K562 (cell line): ENCODE measurements at regions not wholly inside any gene's neighbourhood (a gene's known extent, or its start where the extent isn't known, plus 50 kb on each side); places are given as distances from the start of the nearest gene placed in this dataset.

Experiments used
- ATAC-seq: fragments of 200-7000 bp; cut with Tn5 transposase; 3 replicates; pipeline ENCODE4 v1.9.1; 2020; ENCODE audit warnings: moderate library complexity
- BruUV-seq: library from RNA; stranded (reverse); fragments of 400-500 nt; replicated peaks from 2 replicates; lab custom pipeline; 2021; lab: Mats Ljungman, UMichigan
- CTCF ChIA-PET: fragments of 300-600 bp; formaldehyde crosslinking; extraction: SDS; loops from one replicate; lab custom pipeline; 2021; ENCODE audit warnings: low intra/inter-chr PET ratio; lab: Yijun Ruan, JAX
- POLR2A ChIA-PET: fragments of 300-600, 350-650 bp; sonication (Branson Sonifier 250); formaldehyde crosslinking; extraction: SDS; loops from one replicate; lab custom pipeline; 2021; ENCODE audit warnings: antibody characterized with exemption, inconsistent platforms; lab: Yijun Ruan, JAX
- DNase-seq, 4 experiments: peaks; one replicate each; pipeline versions ENCODE4 v3.0.0 to v3.0.0-alpha.2; 2011 to 2018; ENCODE audit warnings: low spot score in 3 of 4, mixed read lengths in 3 of 4; ENCODE audit errors: extremely low read depth in 1 of 4
- FAIRE-seq: peaks from 2 replicates; lab custom pipeline; 2011; peaks lifted over from hg19 to GRCh38; lab: Jason Lieb, UNC
- H2AFZ ChIP-seq: 2 replicates; pipeline ENCODE4 v1.6.0; 2011; ENCODE audit warnings: low read depth, low read length, control low read depth, inconsistent platforms
- H3K27ac ChIP-seq: fragments of 200-600 bp; 3 replicates; pipeline ENCODE4 v1.8.0; 2011; ENCODE audit warnings: low read depth, mild to moderate bottlenecking, control low read depth, inconsistent platforms, low read length, moderate library complexity, mixed read lengths; ENCODE audit errors: extremely low read depth
- H3K27me3 ChIP-seq, 2 experiments: fragments of 300-600 bp in 1 of 2; 2 replicates in 1 of 2; 3 replicates in 1 of 2; pipeline versions ENCODE4 v1.6.0 to v1.8.0; 2011; ENCODE audit warnings: inconsistent platforms in 2 of 2, low read length in 2 of 2, mild to moderate bottlenecking in 1 of 2, mixed read lengths in 1 of 2, moderate library complexity in 1 of 2; ENCODE audit not compliant: control insufficient read depth in 2 of 2, insufficient read depth in 2 of 2
- H3K36me3 ChIP-seq: fragments of 300-600 bp; 3 replicates; pipeline ENCODE4 v1.8.0; 2011; ENCODE audit warnings: mild to moderate bottlenecking, low read length, inconsistent platforms; ENCODE audit not compliant: control insufficient read depth, insufficient read depth
- H3K4me1 ChIP-seq, 2 experiments: fragments of 200-600 bp in 1 of 2; replicated peaks in 1 of 2; 2 replicates in 1 of 2; 3 replicates in 1 of 2; pipeline versions ENCODE4 v1.5.1 to v1.8.0; 2011; ENCODE audit warnings: inconsistent platforms in 2 of 2, low read length in 2 of 2, mild to moderate bottlenecking in 1 of 2, mixed read lengths in 1 of 2, moderate library complexity in 1 of 2; ENCODE audit not compliant: control insufficient read depth in 2 of 2, insufficient read depth in 2 of 2
- H3K4me2 ChIP-seq: 2 replicates; pipeline ENCODE4 v1.6.1; 2011; ENCODE audit warnings: low read length, control low read depth, inconsistent platforms, mixed read lengths; ENCODE audit not compliant: insufficient read depth
- H3K4me3 ChIP-seq: fragments of 200-600 bp; sonication (generic), shearing (Covaris generic); 2 replicates; pipeline ENCODE4 v1.5.1; 2016; ENCODE audit warnings: control low read depth, inconsistent platforms
- H3K79me2 ChIP-seq: fragments of 200-600 bp; 3 replicates; pipeline ENCODE4 v1.8.0; 2011; ENCODE audit warnings: low read length, inconsistent platforms; ENCODE audit not compliant: control insufficient read depth, insufficient read depth
- H3K9ac ChIP-seq, 2 experiments: 2 replicates each; pipeline versions ENCODE4 v1.6.0 to v1.6.1; 2011; ENCODE audit warnings: low read depth in 2 of 2, low read length in 2 of 2, control low read depth in 1 of 2, inconsistent platforms in 1 of 2, mild to moderate bottlenecking in 1 of 2, mixed read lengths in 1 of 2; ENCODE audit not compliant: insufficient read depth in 1 of 2
- H3K9me1 ChIP-seq: one replicate; pipeline ENCODE4 v1.6.0; 2011; ENCODE audit warnings: inconsistent platforms, mild to moderate bottlenecking, low read length, moderate library complexity; ENCODE audit not compliant: control insufficient read depth, insufficient read depth
- H3K9me3 ChIP-seq: replicated peaks from 2 replicates; pipeline ENCODE4 v1.5.1; 2011; ENCODE audit warnings: low read depth, low read length, inconsistent platforms; ENCODE audit not compliant: control insufficient read depth, insufficient read depth
- H4K20me1 ChIP-seq: replicated peaks from 2 replicates; pipeline ENCODE4 v1.6.1; 2011; ENCODE audit warnings: low read length, inconsistent platforms, mixed read lengths; ENCODE audit not compliant: control insufficient read depth, insufficient read depth
- BRD9 ChIP-seq: fragments of 450-650 bp; IDR thresholded peaks from 2 replicates; pipeline ENCODE4 v1.6.1; 2018; ENCODE audit warnings: low read depth; ENCODE audit not compliant: partially characterized antibody
- HDAC6 ChIP-seq: IDR thresholded peaks from 2 replicates; pipeline ENCODE4 v1.6.1; 2012; ENCODE audit warnings: low read depth, mild to moderate bottlenecking, control low read depth, inconsistent platforms, low read length, moderate library complexity
- MEF2D ChIP-seq: conservative IDR thresholded peaks from 2 replicates; pipeline ENCODE4 v1.6.1; 2016; ENCODE audit warnings: low read depth, missing genetic modification characterization, missing compliant biosample characterization
- NUFIP1 ChIP-seq: fragments of 450-650 bp; IDR thresholded peaks from 2 replicates; pipeline ENCODE4 v1.6.1; 2018; ENCODE audit not compliant: partially characterized antibody
- SIN3B ChIP-seq: fragments of 450-650 bp; IDR thresholded peaks from 2 replicates; pipeline ENCODE4 v1.6.1; 2017; ENCODE audit warnings: low read depth, mild to moderate bottlenecking, moderate library complexity
- THRB ChIP-seq: fragments of 450-650 bp; formaldehyde crosslinking; conservative IDR thresholded peaks from 2 replicates; pipeline ENCODE4 v1.4.0; 2022; ENCODE audit warnings: mild to moderate bottlenecking, missing genetic modification characterization
- ZNF318 ChIP-seq, 2 experiments: fragments of 450-650 bp; IDR thresholded peaks; 2 replicates each; pipeline ENCODE4 v1.6.1; 2016; ENCODE audit warnings: mild to moderate bottlenecking in 2 of 2, borderline replicate concordance in 1 of 2, low read depth in 1 of 2, moderate library complexity in 1 of 2
- ZZZ3 ChIP-seq: fragments of 450-650 bp; IDR thresholded peaks from 2 replicates; pipeline ENCODE4 v1.6.1; 2016; ENCODE audit warnings: antibody characterized with exemption, mild to moderate bottlenecking, moderate library complexity
- WGBS: fragments of 100-300 bp; shearing (Covaris generic); methylation state at CpG from one replicate; pipeline ENCODE4 v1.1.6; 2016; ENCODE audit warnings: low coverage, mixed read lengths; ENCODE audit not compliant: insufficient coverage; ENCODE audit errors: missing lambda C conversion rate; 5-methylcytosine and 5-hydroxymethylcytosine counted together
- in situ Hi-C: fragments of 300-500 bp; cut with MboI; formaldehyde crosslinking; loops from 4 replicates; pipeline ENCODE4 v1.15.0; 2018; ENCODE audit warnings: inconsistent platforms, mixed read lengths
- intact Hi-C: fragments of 100-400 bp; cut with micrococcal nuclease; formaldehyde crosslinking; loops from 2 replicates; pipeline ENCODE4 v1.14.2; 2022
- TF ChIP-seq, protein P1 (sequence below), 2 experiments: fragments of 450-650 bp; IDR thresholded peaks; 2 replicates each; pipeline ENCODE4 v1.6.1; 2016

GRCh38 chr7:24135003-24135817 is 148.8 kb upstream of the NPY start:
- Histone ChIP-seq H3K4me2 (no peak overlapping the region), H4K20me1 (no peaks in the 10 kb centered on the region), H3K9me1 (no peaks in the 10 kb centered on the region), H3K4me1 (no peaks in the 10 kb centered on the region), H3K4me3 (no peak overlapping the region), H3K9ac (no peak overlapping the region), H3K27ac (no peak overlapping the region), H3K9me3 (no peaks in the 10 kb centered on the region), H3K36me3 (no peaks in the 10 kb centered on the region), H3K27me3 (peaks cover 0 to 4% of the 10 kb centered on the region in 2 experiments; a peak in 2 of 5 replicates), H3K79me2 (no peaks in the 10 kb centered on the region), H2AFZ (no peak overlapping the region)
- DNase-seq: no peak
- FAIRE-seq: no peak
- in situ Hi-C loops (no loop called here), intact Hi-C loops (no loop called here)
- no peak for ATAC-seq
- WGBS: 1% methylated on average over 4 of the region's 4 CpGs
- CTCF ChIA-PET: no interaction called here
- no TSS peak for BruUV-seq
- POLR2A ChIA-PET: interaction anchor here (0.7 kb wide), 1 partner anchor 21 kb away, joined by 3 read pairs; no protein-coding TSS in a partner anchor
- no peak for TF ChIP-seq BRD9
- TF ChIP-seq, protein P1, sequence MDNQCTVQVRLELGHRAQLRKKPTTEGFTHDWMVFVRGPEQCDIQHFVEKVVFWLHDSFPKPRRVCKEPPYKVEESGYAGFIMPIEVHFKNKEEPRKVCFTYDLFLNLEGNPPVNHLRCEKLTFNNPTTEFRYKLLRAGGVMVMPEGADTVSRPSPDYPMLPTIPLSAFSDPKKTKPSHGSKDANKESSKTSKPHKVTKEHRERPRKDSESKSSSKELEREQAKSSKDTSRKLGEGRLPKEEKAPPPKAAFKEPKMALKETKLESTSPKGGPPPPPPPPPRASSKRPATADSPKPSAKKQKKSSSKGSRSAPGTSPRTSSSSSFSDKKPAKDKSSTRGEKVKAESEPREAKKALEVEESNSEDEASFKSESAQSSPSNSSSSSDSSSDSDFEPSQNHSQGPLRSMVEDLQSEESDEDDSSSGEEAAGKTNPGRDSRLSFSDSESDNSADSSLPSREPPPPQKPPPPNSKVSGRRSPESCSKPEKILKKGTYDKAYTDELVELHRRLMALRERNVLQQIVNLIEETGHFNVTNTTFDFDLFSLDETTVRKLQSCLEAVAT (IDR thresholded peaks at IDR 0.05): no peak
- TF ChIP-seq ZNF318 (IDR thresholded peaks at IDR 0.05; ENCODE audit: borderline replicate concordance in 1 of 2, low read depth in 1 of 2): no peak
- no peak for TF ChIP-seq NUFIP1
- no peak for TF ChIP-seq ZZZ3
- TF ChIP-seq HDAC6: no peak
- TF ChIP-seq MEF2D (tag): no peak
- TF ChIP-seq SIN3B: no peak
- TF ChIP-seq THRB (CRISPR knock-in tag): no peak
